Testis (tissue), 2 donors: ENCODE measurements at regions not wholly inside any gene's neighbourhood (a gene's known extent, or its start where the extent isn't known, plus 50 kb on each side); places are given as distances from the start of the nearest gene placed in this dataset.
A peak's percentile ranks its signal among the peaks of the same experiment; 100 is the strongest.

Experiments
- DNase-seq: peaks from one replicate; pipeline ENCODE4 v3.0.0-alpha.2; 2019
- H3K27ac ChIP-seq, 2 donors: fragments of 200-600 bp; sonication (generic); one replicate each; pipeline ENCODE4 v1.5.1; 2019
- H3K27me3 ChIP-seq: fragments of 200-600 bp; sonication (generic); one replicate; pipeline ENCODE4 v1.5.1; 2019
- H3K36me3 ChIP-seq: fragments of 200-600 bp; sonication (generic); one replicate; pipeline ENCODE4 v1.5.1; 2017; ENCODE audit warnings: low read depth; ENCODE audit errors: missing control alignments
- H3K4me1 ChIP-seq: fragments of 200-600 bp; sonication (generic); one replicate; pipeline ENCODE4 v1.5.1; 2019
- H3K4me3 ChIP-seq, 2 donors: fragments of 200-600 bp; sonication (generic); one replicate each; pipeline ENCODE4 v1.5.1; 2017 to 2019
- H3K9me3 ChIP-seq: fragments of 200-600 bp; sonication (generic); one replicate; pipeline ENCODE4 v1.5.1; 2017
- CTCF ChIP-seq, 3 experiments: fragments of 450-650 bp in 2 of 3; fragments of 200-600 bp in 1 of 3; sonication (generic) in 1 of 3; IDR thresholded peaks; one replicate each; pipeline ENCODE4 v1.5.1; 2016 to 2019; ENCODE audit warnings: antibody characterized with exemption in 3 of 3, mild to moderate bottlenecking in 2 of 3, moderate library complexity in 1 of 3
- POLR2A ChIP-seq: fragments of 450-650 bp; IDR thresholded peaks from one replicate; pipeline ENCODE4 v1.6.1; 2017; ENCODE audit warnings: antibody characterized with exemption, mild to moderate bottlenecking, moderate library complexity
- WGBS, 2 donors: methylation state at CpG; one replicate each; pipeline ENCODE4 v1.1.5; 2018; 5-methylcytosine and 5-hydroxymethylcytosine counted together
- intact Hi-C: fragments of 100-400 bp; cut with DNase I; formaldehyde crosslinking; loops from one replicate; pipeline ENCODE4 v1.15.1; 2023; ENCODE audit warnings: low total_unique reads

GRCh38 chr18:67421651-67422050 is 94.9 kb downstream of the DSEL start:
- WGBS, 2 donors = 85 to 91% methylated on average over 1 of the region's 1 CpG
- Histone ChIP-seq H3K9me3 (no peaks in the 10 kb centered on the region), H3K27me3 (no peaks in the 10 kb centered on the region), H3K36me3 (no peaks in the 10 kb centered on the region), H3K4me1 (no peaks in the 10 kb centered on the region), H3K27ac (no peak overlapping the region), H3K4me3 (no peak overlapping the region)
- DNase-seq = no peak
- intact Hi-C loops = no loop called here
- TF ChIP-seq POLR2A (no peak), CTCF (IDR thresholded peaks at IDR 0.05) (no peak)

- H3K9me3 ChIP-seq = no peaks in the 10 kb centered on the region
- 46 to 49% methylated on average over 6 of the region's 6 CpGs for WGBS, 2 donors
- intact Hi-C loops = no loop called here
- peak overlapping the region in 1 of 2 donors; percentile 2 for H3K27ac ChIP-seq
- peak; percentile 21 for DNase-seq
- TF ChIP-seq CTCF (IDR thresholded peaks at IDR 0.05) = no peak
- no peak for TF ChIP-seq POLR2A
- H3K4me3 ChIP-seq = no peak overlapping the region
- H3K36me3 ChIP-seq = no peaks in the 10 kb centered on the region
- no peaks in the 10 kb centered on the region for H3K4me1 ChIP-seq
- H3K27me3 ChIP-seq = no peaks in the 10 kb centered on the region
Observed at GRCh38 chr18:67417864-67418523, 98.5 kb downstream of the DSEL start.

- TF ChIP-seq CTCF (IDR thresholded peaks at IDR 0.05) (no peak), POLR2A (no peak)
- no peaks in the 10 kb centered on the region for H3K36me3 ChIP-seq
- no peaks in the 10 kb centered on the region for H3K27me3 ChIP-seq
- H3K4me1 ChIP-seq = no peaks in the 10 kb centered on the region
- WGBS, 2 donors = 23 to 24% methylated on average over 2 of the region's 2 CpGs
- no peak overlapping the region for H3K27ac ChIP-seq
- H3K4me3 ChIP-seq = no peak overlapping the region
- intact Hi-C loops = no loop called here
- DNase-seq = no peak
- H3K9me3 ChIP-seq = no peaks in the 10 kb centered on the region
Observed at GRCh38 chr18:67411116-67411515, 105.4 kb downstream of the DSEL start.

GRCh38 chr18:67410075-67411070 is 106.1 kb downstream of the DSEL start:
- no peaks in the 10 kb centered on the region for H3K4me1 ChIP-seq
- WGBS, 2 donors = 50 to 55% methylated on average over 4 of the region's 4 CpGs
- H3K27ac ChIP-seq = no peak overlapping the region
- H3K27me3 ChIP-seq = no peaks in the 10 kb centered on the region
- intact Hi-C loops = no loop called here
- H3K36me3 ChIP-seq = no peaks in the 10 kb centered on the region
- DNase-seq = no peak
- H3K9me3 ChIP-seq = no peaks in the 10 kb centered on the region
- TF ChIP-seq POLR2A (no peak), CTCF (IDR thresholded peaks at IDR 0.05) (no peak)
- no peak overlapping the region for H3K4me3 ChIP-seq
